ENCODE measurements at regions not wholly inside any gene's neighbourhood (a gene's known extent, or its start where the extent isn't known, plus 50 kb on each side); places are given as distances from the start of the nearest gene placed in this dataset.

GRCh38 chr21:33974513-33975468, 59.2 kb upstream of the ATP5PO start:
- CTCF ChIA-PET = interaction anchor here (2.7 kb wide), 1 partner anchor 50 kb away, joined by 9 read pairs; no protein-coding TSS in a partner anchor
- no peak for FAIRE-seq
- Histone ChIP-seq H3K79me2 (ENCODE audit: control insufficient read depth, insufficient read depth, low read length) (no peaks in the 10 kb centered on the region), H3K27ac (ENCODE audit: insufficient read depth, low read depth, low read length) (no peak overlapping the region), H3K9ac (replicated peaks; ENCODE audit: extremely low read depth, insufficient read depth, low read length) (no peak overlapping the region), H4K20me1 (replicated peaks; ENCODE audit: control insufficient read depth, extremely low read depth, insufficient read depth, low read length) (no peaks in the 10 kb centered on the region), H3K9me3 (replicated peaks; ENCODE audit: control insufficient read depth, insufficient read depth, low read length) (no peaks in the 10 kb centered on the region), H3K4me1 (ENCODE audit: control insufficient read depth, extremely low read depth, insufficient read depth, low read length) (peaks cover 21% of the 10 kb centered on the region), H3K4me2 (ENCODE audit: insufficient read depth, low read length) (no peak overlapping the region), H3K4me3 (replicated peaks in 1 of 3; ENCODE audit: insufficient read depth in 1 of 3, low read depth in 1 of 3, low read length in 3 of 3) (no peak overlapping the region), H2AFZ (ENCODE audit: low read depth, low read length) (no peak overlapping the region), H3K36me3 (ENCODE audit: control insufficient read depth in 2 of 2, extremely low read depth in 1 of 2, insufficient read depth in 2 of 2, low read length in 2 of 2) (no peaks in the 10 kb centered on the region), H3K9me1 (replicated peaks; ENCODE audit: control insufficient read depth, extremely low read depth, insufficient read depth, low read length) (no peaks in the 10 kb centered on the region), H3K27me3 (ENCODE audit: control insufficient read depth in 2 of 2, insufficient read depth in 2 of 2, low read length in 2 of 2) (peaks cover 0 to 6% of the 10 kb centered on the region in 2 experiments)
- POLR2A ChIA-PET = no interaction called here
- no peak for DNase-seq (ENCODE audit: low read depth, low spot score)
- BruUV-seq (replicated peaks) = no TSS peak
- intact Hi-C loops (cut with micrococcal nuclease) (no loop called here), dilution Hi-C loops (cut with MboI; ENCODE audit: extremely low pct_ligation_motif_present, low sequenced_read_pairs) (no loop called here)
- no peak for TF ChIP-seq POLR2AphosphoS5 (IDR thresholded peaks at IDR 0.05; ENCODE audit: insufficient read depth, low read depth, low read length)
- no peak for TF ChIP-seq MAX (IDR thresholded peaks at IDR 0.05; ENCODE audit: insufficient read depth, insufficient read length)
- TF ChIP-seq GATA2 (IDR thresholded peaks at IDR 0.05; ENCODE audit: insufficient read depth, insufficient read length, low read depth, low read length) = no peak
- no peak for TF ChIP-seq JUN (IDR thresholded peaks at IDR 0.05; ENCODE audit: borderline replicate concordance, insufficient read depth, insufficient read length, low read depth)
- no peak for TF ChIP-seq MYC (IDR thresholded peaks at IDR 0.05; ENCODE audit: low read depth, low read length)
- no peak for TF ChIP-seq CTCF (IDR thresholded peaks at IDR 0.05; ENCODE audit: extremely low read depth in 1 of 2, insufficient read depth in 1 of 2, low read depth in 1 of 2, low read length in 2 of 2)
